T47D (cell line): ENCODE measurements at regions not wholly inside any gene's neighbourhood (a gene's known extent, or its start where the extent isn't known, plus 50 kb on each side); places are given as distances from the start of the nearest gene placed in this dataset.
A peak's percentile ranks its signal among the peaks of the same experiment; 100 is the strongest.
"Not testable (repeated sequence)": the region's sequence is repeated elsewhere in the genome, so short reads cannot be mapped to it uniquely, and the experiment has no call there.

Experiments
- DNase-seq, 2 experiments: peaks; one replicate each; pipeline versions ENCODE4 v3.0.0 to v3.0.0-alpha.2; 2011 to 2012; ENCODE audit warnings: low read depth in 1 of 2, low spot score in 1 of 2
- JUND ChIP-seq: IDR thresholded peaks from 2 replicates; pipeline ENCODE4 v1.6.1; 2012; ENCODE audit warnings: low read depth
- in situ Hi-C: cut with HindIII; loops from 2 replicates; pipeline ENCODE4 v1.10.0; 2016; ENCODE audit warnings: low sequenced_read_pairs, low pct_unique_long_range_greater_than_20kb

- no peak for DNase-seq
- in situ Hi-C loops, result no loop called here
- no peak for TF ChIP-seq JUND
Measured at GRCh38 chr6:81613606-81614005, 138.9 kb downstream of the TENT5A start.

- in situ Hi-C loops, result no loop called here
- TF ChIP-seq JUND, result no peak
- no peak for DNase-seq
Measured at GRCh38 chr6:81612136-81612535, 140.3 kb downstream of the TENT5A start.

GRCh38 chr6:81609736-81610135, 142.7 kb downstream of the TENT5A start:
- no peak for DNase-seq
- in situ Hi-C loops, result no loop called here
- TF ChIP-seq JUND, result no peak

GRCh38 chr6:81608776-81609175, 143.7 kb downstream of the TENT5A start:
- in situ Hi-C loops, result no loop called here
- DNase-seq, result no peak
- TF ChIP-seq JUND, result no peak

GRCh38 chr6:81606965-81607381, 145.5 kb downstream of the TENT5A start:
- TF ChIP-seq JUND, result no peak
- no peak for DNase-seq
- in situ Hi-C loops, result no loop called here

- no peak for DNase-seq
- in situ Hi-C loops, result no loop called here
- no peak for TF ChIP-seq JUND
Measured at GRCh38 chr6:81605526-81605925, 147.0 kb downstream of the TENT5A start.

- TF ChIP-seq JUND, result no peak
- in situ Hi-C loops, result no loop called here
Measured at GRCh38 chr6:81601918-81602317, 150.6 kb downstream of the TENT5A start.

GRCh38 chr6:81600488-81600887, 152.0 kb downstream of the TENT5A start:
- DNase-seq, in situ Hi-C loops: not testable (repeated sequence)

More at GRCh38 chr6:81601918-81602317, 150.6 kb downstream of the TENT5A start:
- no peak for DNase-seq

GRCh38 chr6:81594501-81594900, 158.0 kb downstream of the TENT5A start:
- no peak for DNase-seq
- in situ Hi-C loops, result no loop called here
- no peak for TF ChIP-seq JUND

GRCh38 chr6:81590314-81590691, 162.2 kb downstream of the TENT5A start:
- TF ChIP-seq JUND, result no peak
- in situ Hi-C loops, result no loop called here
- DNase-seq, result no peak

- TF ChIP-seq JUND, result no peak
- in situ Hi-C loops, result no loop called here
- peak in 1 of 2 experiments; percentile 12 for DNase-seq
Measured at GRCh38 chr6:81589465-81590313, 162.8 kb downstream of the TENT5A start.

GRCh38 chr6:81585686-81586085, 166.8 kb downstream of the TENT5A start:
- in situ Hi-C loops, DNase-seq: not testable (repeated sequence)

GRCh38 chr6:81584156-81584555, 168.3 kb downstream of the TENT5A start:
- DNase-seq, in situ Hi-C loops: not testable (repeated sequence)

- in situ Hi-C loops, result no loop called here
- DNase-seq, result no peak
- TF ChIP-seq JUND, result no peak
Measured at GRCh38 chr6:81575442-81575841, 177.0 kb downstream of the TENT5A start.
